Activated T-helper 17 cell treated with anti-CD3 and anti-CD28 coated beads, Interleukin-2, amount 50 U/mL, for 72 hours (primary cell): ENCODE measurements at regions not wholly inside any gene's neighbourhood (a gene's known extent, or its start where the extent isn't known, plus 50 kb on each side); places are given as distances from the start of the nearest gene placed in this dataset.

Experiments
- ATAC-seq: fragments of 150-1000 bp; cut with Tn5 transposase; replicated peaks from 2 replicates; pipeline ENCODE4 v1.10.0; 2021; ENCODE audit warnings: mild to moderate bottlenecking, moderate library complexity
- H3K27ac Mint-ChIP-seq: one replicate; pipeline ENCODE4 v1.8.0; 2022; ENCODE audit warnings: mixed read lengths
- H3K27me3 Mint-ChIP-seq: one replicate; pipeline ENCODE4 v1.8.0; 2022; ENCODE audit warnings: mixed read lengths
- H3K36me3 Mint-ChIP-seq: one replicate; pipeline ENCODE4 v1.8.0; 2022; ENCODE audit warnings: low read depth, mild to moderate bottlenecking, mixed read lengths
- H3K4me1 Mint-ChIP-seq: one replicate; pipeline ENCODE4 v1.8.0; 2022; ENCODE audit warnings: mixed read lengths
- H3K4me3 Mint-ChIP-seq: one replicate; pipeline ENCODE4 v1.8.0; 2022; ENCODE audit warnings: mild to moderate bottlenecking, mixed read lengths
- H3K9me3 Mint-ChIP-seq: one replicate; pipeline ENCODE4 v1.8.0; 2022; ENCODE audit warnings: mixed read lengths

- no peak for ATAC-seq
- Mint-ChIP-seq H3K27me3 (no peaks in the 10 kb centered on the region), H3K36me3 (no peaks in the 10 kb centered on the region), H3K4me3 (no peak overlapping the region), H3K4me1 (no peaks in the 10 kb centered on the region), H3K27ac (no peak overlapping the region), H3K9me3 (peaks cover 4% of the 10 kb centered on the region)
Observed at GRCh38 chr10:44650691-44651661, 260.2 kb upstream of the TMEM72 start.

- Mint-ChIP-seq H3K27me3 (no peaks in the 10 kb centered on the region), H3K27ac (no peak overlapping the region), H3K36me3 (no peaks in the 10 kb centered on the region), H3K4me1 (no peaks in the 10 kb centered on the region), H3K4me3 (no peak overlapping the region), H3K9me3 (peaks cover 4% of the 10 kb centered on the region)
- ATAC-seq, result no peak
Observed at GRCh38 chr10:44651834-44652233, 259.3 kb upstream of the TMEM72 start.

GRCh38 chr10:44659320-44659719, 251.8 kb upstream of the TMEM72 start:
- H3K4me3 Mint-ChIP-seq, result no peak overlapping the region
- peaks cover 5% of the 10 kb centered on the region for H3K27me3 Mint-ChIP-seq
- no peaks in the 10 kb centered on the region for H3K36me3 Mint-ChIP-seq
- peaks cover 4% of the 10 kb centered on the region for H3K9me3 Mint-ChIP-seq
- H3K4me1 Mint-ChIP-seq, result no peaks in the 10 kb centered on the region
- H3K27ac Mint-ChIP-seq, result no peak overlapping the region
- no peak for ATAC-seq

DNA sequence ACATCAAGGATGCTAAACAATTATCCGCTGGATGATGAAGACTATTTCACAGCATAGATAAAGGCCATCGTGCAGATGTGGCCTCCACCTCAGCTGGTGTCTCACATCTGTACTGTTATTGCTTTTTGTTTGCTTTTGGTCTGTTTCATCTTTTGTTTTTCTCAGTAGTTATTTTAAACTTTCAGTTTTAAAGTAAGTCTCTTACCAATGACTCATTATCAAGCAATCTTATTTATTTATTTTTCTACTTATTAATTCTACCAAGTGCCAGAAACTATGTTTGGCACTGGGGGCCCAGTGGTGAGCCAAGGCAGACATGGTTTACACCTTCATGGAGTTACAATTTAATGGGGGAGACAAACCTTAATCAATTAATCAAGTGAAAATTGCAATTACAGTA, 250.9 kb upstream of the TMEM72 start:
- Mint-ChIP-seq H3K36me3 (no peaks in the 10 kb centered on the region), H3K27me3 (peaks cover 5% of the 10 kb centered on the region), H3K4me1 (no peaks in the 10 kb centered on the region), H3K4me3 (no peak overlapping the region), H3K9me3 (peaks cover 4% of the 10 kb centered on the region), H3K27ac (no peak overlapping the region)
- ATAC-seq, result no peak

DNA sequence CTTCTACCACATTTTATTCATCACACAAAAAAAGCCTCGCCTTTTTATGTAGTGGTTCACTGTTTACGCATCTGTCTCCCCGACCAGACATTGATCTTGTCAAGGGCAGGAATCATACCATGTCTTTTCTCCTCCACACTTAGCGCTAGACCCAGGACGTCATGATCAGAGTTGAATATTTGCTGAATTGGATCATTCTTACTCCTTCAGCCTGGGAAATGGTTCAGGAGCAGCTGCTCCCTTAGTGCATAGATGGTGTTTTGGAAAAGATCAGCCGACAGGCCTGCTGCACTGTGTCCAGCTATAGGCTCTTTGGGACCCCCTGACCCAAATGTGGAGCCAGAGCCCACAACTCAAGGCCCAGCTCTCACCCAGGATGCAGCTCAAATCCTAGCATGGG, 249.1 kb upstream of the TMEM72 start:
- no peak for ATAC-seq
- H3K36me3 Mint-ChIP-seq, result no peaks in the 10 kb centered on the region
- peaks cover 5% of the 10 kb centered on the region for H3K27me3 Mint-ChIP-seq
- no peak overlapping the region for H3K27ac Mint-ChIP-seq
- H3K9me3 Mint-ChIP-seq, result peaks cover 4% of the 10 kb centered on the region
- H3K4me3 Mint-ChIP-seq, result no peak overlapping the region
- no peaks in the 10 kb centered on the region for H3K4me1 Mint-ChIP-seq

DNA sequence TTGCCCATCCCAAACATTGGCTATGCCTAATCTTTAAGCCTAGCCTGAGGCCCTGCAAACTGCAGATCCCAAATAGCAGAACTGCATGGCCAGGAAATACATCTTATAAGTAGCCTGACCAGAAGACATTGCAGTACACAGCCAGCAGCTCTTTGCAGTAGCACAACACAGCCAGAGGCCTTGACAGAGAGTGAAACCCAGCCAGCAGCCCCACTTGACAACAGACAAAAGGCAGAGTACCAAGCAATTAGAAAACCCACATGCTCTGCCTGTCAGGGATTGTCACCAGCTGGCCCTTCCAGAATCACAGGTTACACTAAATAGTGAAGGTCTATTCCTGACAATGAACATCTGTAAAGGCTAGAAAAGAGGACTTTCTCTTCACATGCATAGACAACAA, 242.8 kb upstream of the TMEM72 start:
- no peak for ATAC-seq
- Mint-ChIP-seq H3K9me3 (no peaks in the 10 kb centered on the region), H3K4me3 (no peak overlapping the region), H3K4me1 (no peaks in the 10 kb centered on the region), H3K27me3 (no peaks in the 10 kb centered on the region), H3K27ac (no peak overlapping the region), H3K36me3 (no peaks in the 10 kb centered on the region)

- Mint-ChIP-seq H3K36me3 (no peaks in the 10 kb centered on the region), H3K27ac (no peak overlapping the region), H3K9me3 (no peaks in the 10 kb centered on the region), H3K4me1 (no peaks in the 10 kb centered on the region), H3K27me3 (no peaks in the 10 kb centered on the region), H3K4me3 (no peak overlapping the region)
- no peak for ATAC-seq
Observed at GRCh38 chr10:44671319-44671718, 239.8 kb upstream of the TMEM72 start.

GRCh38 chr10:44673245-44673983, 237.7 kb upstream of the TMEM72 start:
- Mint-ChIP-seq H3K9me3 (no peaks in the 10 kb centered on the region), H3K27me3 (no peaks in the 10 kb centered on the region), H3K36me3 (no peaks in the 10 kb centered on the region), H3K4me3 (no peak overlapping the region), H3K27ac (no peak overlapping the region), H3K4me1 (no peaks in the 10 kb centered on the region)
- no peak for ATAC-seq

DNA sequence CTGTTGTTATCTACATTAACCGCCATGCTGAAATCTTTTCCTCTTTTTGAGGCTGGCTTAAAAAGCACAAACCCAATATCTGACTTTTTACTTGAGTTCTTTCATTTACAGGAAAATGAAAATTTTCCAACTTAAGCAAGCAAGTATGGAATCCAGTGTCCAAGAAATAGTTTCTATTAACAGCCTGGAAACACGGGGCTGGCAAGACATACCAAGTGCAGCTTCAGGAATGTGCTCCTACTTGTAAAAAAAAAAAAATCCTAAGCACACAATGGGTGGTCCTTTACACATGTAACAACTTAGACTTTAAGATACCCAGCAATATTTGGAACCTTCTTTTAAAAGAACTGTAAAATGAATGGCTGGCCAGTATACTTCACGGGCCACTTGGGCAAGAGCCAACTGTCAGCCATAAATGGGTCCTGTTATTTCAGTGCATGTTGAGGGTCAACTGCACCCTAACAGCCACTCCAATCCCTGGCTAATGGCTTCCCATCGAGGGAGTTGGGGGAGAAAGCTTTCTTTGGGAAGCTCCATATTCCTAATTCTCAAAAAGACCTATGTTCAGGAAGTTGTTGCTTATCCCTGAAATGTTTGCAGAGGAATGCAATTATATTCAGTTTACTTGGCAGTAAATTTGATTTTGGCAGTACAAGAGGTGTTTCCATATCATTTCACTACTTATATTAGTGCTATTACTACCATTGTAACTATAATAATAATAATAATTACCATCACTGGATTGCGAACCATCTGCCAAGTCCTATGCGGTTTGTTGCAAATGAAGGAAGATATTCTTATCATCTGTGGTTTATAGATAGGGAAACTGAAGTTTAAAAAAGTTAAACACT, 236.4 kb upstream of the TMEM72 start:
- no peak for ATAC-seq
- H3K4me1 Mint-ChIP-seq, result no peaks in the 10 kb centered on the region
- no peaks in the 10 kb centered on the region for H3K36me3 Mint-ChIP-seq
- no peak overlapping the region for H3K27ac Mint-ChIP-seq
- H3K9me3 Mint-ChIP-seq, result no peaks in the 10 kb centered on the region
- no peaks in the 10 kb centered on the region for H3K27me3 Mint-ChIP-seq
- H3K4me3 Mint-ChIP-seq, result no peak overlapping the region

GRCh38 chr10:44675387-44675874, 235.7 kb upstream of the TMEM72 start:
- no peak for ATAC-seq
- no peak overlapping the region for H3K27ac Mint-ChIP-seq
- H3K27me3 Mint-ChIP-seq, result no peaks in the 10 kb centered on the region
- no peaks in the 10 kb centered on the region for H3K4me1 Mint-ChIP-seq
- no peak overlapping the region for H3K4me3 Mint-ChIP-seq
- no peaks in the 10 kb centered on the region for H3K9me3 Mint-ChIP-seq
- H3K36me3 Mint-ChIP-seq, result no peaks in the 10 kb centered on the region

- ATAC-seq, result no peak
- H3K4me3 Mint-ChIP-seq, result no peak overlapping the region
- no peaks in the 10 kb centered on the region for H3K36me3 Mint-ChIP-seq
- no peak overlapping the region for H3K27ac Mint-ChIP-seq
- H3K9me3 Mint-ChIP-seq, result peaks cover 3% of the 10 kb centered on the region
- H3K27me3 Mint-ChIP-seq, result peaks cover 3% of the 10 kb centered on the region
- H3K4me1 Mint-ChIP-seq, result no peaks in the 10 kb centered on the region
Observed at GRCh38 chr10:44680764-44681163, 230.4 kb upstream of the TMEM72 start.

- H3K4me3 Mint-ChIP-seq, result no peak overlapping the region
- peaks cover 10% of the 10 kb centered on the region for H3K27me3 Mint-ChIP-seq
- no peak overlapping the region for H3K27ac Mint-ChIP-seq
- peaks cover 3% of the 10 kb centered on the region for H3K9me3 Mint-ChIP-seq
- no peak for ATAC-seq
- no peaks in the 10 kb centered on the region for H3K4me1 Mint-ChIP-seq
- no peaks in the 10 kb centered on the region for H3K36me3 Mint-ChIP-seq
Observed at GRCh38 chr10:44682507-44682906, 228.6 kb upstream of the TMEM72 start.

DNA sequence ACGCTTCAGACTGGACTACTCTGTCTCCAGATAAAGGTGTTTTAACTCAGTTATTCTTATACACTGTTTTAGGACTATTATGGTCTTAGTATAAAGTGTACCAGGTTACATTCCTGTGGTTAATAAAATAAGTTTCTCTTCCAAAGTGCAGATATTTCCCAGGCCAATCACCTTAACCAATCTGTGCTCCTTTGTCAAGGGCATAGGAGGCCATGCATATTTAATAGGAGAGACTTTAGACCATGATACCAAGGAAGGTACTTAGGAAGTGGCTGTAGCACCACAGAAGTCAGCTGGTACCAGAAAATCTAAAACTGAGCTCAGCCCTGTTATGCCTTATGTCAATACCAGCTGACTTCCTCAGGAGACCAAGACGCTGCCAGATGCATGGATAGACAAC, 226.5 kb upstream of the TMEM72 start:
- no peak for ATAC-seq
- H3K27ac Mint-ChIP-seq, result no peak overlapping the region
- H3K4me1 Mint-ChIP-seq, result no peaks in the 10 kb centered on the region
- peaks cover 10% of the 10 kb centered on the region for H3K27me3 Mint-ChIP-seq
- no peaks in the 10 kb centered on the region for H3K36me3 Mint-ChIP-seq
- H3K9me3 Mint-ChIP-seq, result peaks cover 3% of the 10 kb centered on the region
- no peak overlapping the region for H3K4me3 Mint-ChIP-seq

DNA sequence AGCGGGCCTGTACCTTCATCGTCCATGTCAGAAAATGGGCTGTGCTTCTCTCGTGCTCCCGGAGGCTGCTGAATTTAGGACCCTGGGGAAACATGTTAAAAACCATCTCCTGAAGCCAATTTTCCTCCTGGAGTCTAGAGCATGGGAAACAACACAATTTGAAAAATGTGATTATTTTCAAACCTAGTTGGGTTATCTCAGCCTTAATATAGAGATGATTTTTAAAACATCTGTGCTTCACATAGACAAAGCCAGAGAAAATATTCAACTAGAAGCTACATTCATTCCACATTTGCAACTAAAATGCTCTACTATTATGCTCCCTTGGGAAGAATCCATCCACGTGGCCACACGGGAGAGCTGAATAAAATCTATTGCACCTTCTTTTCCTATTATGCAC, 225.9 kb upstream of the TMEM72 start:
- no peak overlapping the region for H3K4me3 Mint-ChIP-seq
- H3K27me3 Mint-ChIP-seq, result peaks cover 10% of the 10 kb centered on the region
- H3K9me3 Mint-ChIP-seq, result peaks cover 3% of the 10 kb centered on the region
- H3K27ac Mint-ChIP-seq, result no peak overlapping the region
- ATAC-seq, result no peak
- H3K36me3 Mint-ChIP-seq, result no peaks in the 10 kb centered on the region
- H3K4me1 Mint-ChIP-seq, result no peaks in the 10 kb centered on the region
